ENCODE measurements at regions not wholly inside any gene's neighbourhood (a gene's known extent, or its start where the extent isn't known, plus 50 kb on each side); places are given as distances from the start of the nearest gene placed in this dataset.

DNA sequence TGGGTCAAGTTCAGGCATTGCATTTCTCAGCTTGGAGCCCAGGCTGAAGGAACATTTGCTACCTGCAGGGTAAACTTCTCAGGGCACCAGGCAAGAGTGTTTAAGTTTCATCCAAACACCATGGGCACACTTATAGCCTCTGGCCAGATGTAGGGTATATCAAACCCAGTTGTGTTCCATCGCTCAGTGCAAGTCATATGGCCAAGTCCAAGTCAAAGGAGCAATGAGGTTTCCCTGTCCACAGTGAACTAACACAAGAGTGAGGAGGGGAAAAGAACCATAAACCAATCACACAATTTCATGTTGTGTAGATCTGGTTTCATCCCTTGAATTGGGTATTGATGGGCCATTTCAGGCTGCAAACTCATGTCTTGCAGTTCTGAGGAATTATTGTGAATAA is 107.2 kb downstream of the SOX11 start:
- no peak for DNase-seq (ENCODE audit: low spot score)
- no peak overlapping the region for H3K27ac Mint-ChIP-seq (ENCODE audit: unreplicated experiment)
- no peak overlapping the region for H3K4me3 Mint-ChIP-seq (ENCODE audit: unreplicated experiment)
- no peaks in the 10 kb centered on the region for H3K27me3 Mint-ChIP-seq (ENCODE audit: low read depth)
- H3K9me3 Mint-ChIP-seq (ENCODE audit: low read depth), result peaks cover 11% of the 10 kb centered on the region
- TF ChIP-seq, protein P1, sequence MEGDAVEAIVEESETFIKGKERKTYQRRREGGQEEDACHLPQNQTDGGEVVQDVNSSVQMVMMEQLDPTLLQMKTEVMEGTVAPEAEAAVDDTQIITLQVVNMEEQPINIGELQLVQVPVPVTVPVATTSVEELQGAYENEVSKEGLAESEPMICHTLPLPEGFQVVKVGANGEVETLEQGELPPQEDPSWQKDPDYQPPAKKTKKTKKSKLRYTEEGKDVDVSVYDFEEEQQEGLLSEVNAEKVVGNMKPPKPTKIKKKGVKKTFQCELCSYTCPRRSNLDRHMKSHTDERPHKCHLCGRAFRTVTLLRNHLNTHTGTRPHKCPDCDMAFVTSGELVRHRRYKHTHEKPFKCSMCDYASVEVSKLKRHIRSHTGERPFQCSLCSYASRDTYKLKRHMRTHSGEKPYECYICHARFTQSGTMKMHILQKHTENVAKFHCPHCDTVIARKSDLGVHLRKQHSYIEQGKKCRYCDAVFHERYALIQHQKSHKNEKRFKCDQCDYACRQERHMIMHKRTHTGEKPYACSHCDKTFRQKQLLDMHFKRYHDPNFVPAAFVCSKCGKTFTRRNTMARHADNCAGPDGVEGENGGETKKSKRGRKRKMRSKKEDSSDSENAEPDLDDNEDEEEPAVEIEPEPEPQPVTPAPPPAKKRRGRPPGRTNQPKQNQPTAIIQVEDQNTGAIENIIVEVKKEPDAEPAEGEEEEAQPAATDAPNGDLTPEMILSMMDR (IDR thresholded peaks at IDR 0.05), result no peak
- peaks cover 11% of the 10 kb centered on the region for H3K4me1 Mint-ChIP-seq (ENCODE audit: low read depth)
- H3K36me3 Mint-ChIP-seq (ENCODE audit: low read depth), result peaks cover 6% of the 10 kb centered on the region

DNA sequence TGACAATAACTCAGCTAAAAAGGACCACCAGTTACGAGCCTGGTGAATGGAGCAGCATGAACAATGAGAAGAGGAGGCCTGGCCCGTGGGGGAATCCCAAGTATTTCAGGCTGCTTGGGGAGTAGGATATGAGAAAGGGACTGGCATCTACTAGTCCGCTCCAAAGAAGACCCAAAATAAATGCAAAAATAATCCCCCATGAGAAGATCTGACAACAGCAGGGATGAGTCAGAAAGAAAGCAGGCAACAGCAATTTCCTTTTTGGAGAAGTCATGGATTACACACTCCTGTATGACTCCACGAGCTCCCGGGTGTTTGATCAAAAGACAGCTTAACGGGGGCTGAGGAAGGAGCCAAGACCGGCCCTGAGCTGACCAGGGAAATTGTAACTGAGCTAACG is 111.4 kb downstream of the SOX11 start:
- no peak for DNase-seq (ENCODE audit: low spot score)
- Mint-ChIP-seq H3K9me3 (ENCODE audit: low read depth) (peaks cover 11% of the 10 kb centered on the region), H3K36me3 (ENCODE audit: low read depth) (peaks cover 6% of the 10 kb centered on the region), H3K4me3 (ENCODE audit: unreplicated experiment) (peak overlapping the region; percentile 3), H3K27ac (ENCODE audit: unreplicated experiment) (peak overlapping the region; percentile 49), H3K27me3 (ENCODE audit: low read depth) (no peaks in the 10 kb centered on the region), H3K4me1 (ENCODE audit: low read depth) (peaks cover 11% of the 10 kb centered on the region)
- TF ChIP-seq, protein P1 (IDR thresholded peaks at IDR 0.05), result no peak

DNA sequence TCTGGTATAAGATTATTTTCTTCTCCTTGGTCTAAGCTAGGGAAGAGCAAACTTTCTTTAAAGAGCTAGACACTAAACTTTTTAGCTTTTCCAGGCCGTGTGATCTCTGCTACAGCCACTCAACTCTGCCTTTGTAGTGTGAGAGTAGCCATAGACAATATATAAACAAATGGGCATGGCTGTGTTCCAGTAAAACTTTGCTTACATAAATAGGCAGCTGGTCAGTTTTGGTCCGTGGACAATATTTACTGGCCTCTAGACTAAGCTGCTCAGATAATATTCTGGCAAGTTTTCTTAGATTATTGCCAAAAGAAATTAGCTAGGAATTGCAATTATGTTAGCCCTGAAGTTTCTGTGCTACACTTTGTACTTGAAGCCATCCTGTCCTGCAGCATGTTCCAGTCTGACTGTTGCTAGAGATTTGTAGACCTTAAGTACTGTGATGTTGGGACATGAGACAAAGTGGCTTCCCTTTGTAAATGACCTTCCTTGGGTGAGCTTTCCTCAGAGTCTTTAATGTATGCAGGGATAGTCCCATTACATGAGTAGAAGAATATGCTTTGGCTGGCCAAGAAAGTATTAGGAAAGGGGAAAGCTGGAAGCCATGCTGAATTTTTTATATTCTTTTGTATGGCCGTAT is 126.9 kb downstream of the SOX11 start:
- H3K36me3 Mint-ChIP-seq (ENCODE audit: low read depth), result peaks cover 3% of the 10 kb centered on the region
- H3K4me3 Mint-ChIP-seq (ENCODE audit: unreplicated experiment), result no peak overlapping the region
- DNase-seq (ENCODE audit: low spot score), result no peak
- peaks cover 6% of the 10 kb centered on the region for H3K9me3 Mint-ChIP-seq (ENCODE audit: low read depth)
- TF ChIP-seq, protein P1 (IDR thresholded peaks at IDR 0.05), result no peak
- H3K4me1 Mint-ChIP-seq (ENCODE audit: low read depth), result no peaks in the 10 kb centered on the region
- no peaks in the 10 kb centered on the region for H3K27me3 Mint-ChIP-seq (ENCODE audit: low read depth)
- H3K27ac Mint-ChIP-seq (ENCODE audit: unreplicated experiment), result no peak overlapping the region

DNA sequence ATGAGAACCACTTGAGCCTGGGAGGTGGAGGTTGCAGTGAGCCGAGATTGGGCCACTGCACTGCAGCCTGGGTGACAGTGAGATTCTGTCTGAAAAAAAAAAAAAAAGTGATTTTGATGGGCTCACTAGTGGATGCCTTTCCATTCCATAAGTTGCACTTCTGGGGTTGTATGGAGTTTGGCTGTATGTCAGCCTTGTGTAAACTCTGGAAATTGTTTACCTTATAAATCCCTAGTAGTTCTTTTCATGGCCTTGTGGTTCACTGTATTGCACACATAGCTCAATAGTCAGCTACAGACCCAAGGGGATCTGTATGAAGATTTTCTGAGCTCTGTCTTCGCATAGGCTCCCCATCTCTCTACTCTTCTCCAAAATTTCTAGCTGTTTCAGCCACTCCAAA is 131.9 kb downstream of the SOX11 start:
- H3K4me3 Mint-ChIP-seq (ENCODE audit: unreplicated experiment), result no peak overlapping the region
- peaks cover 5% of the 10 kb centered on the region for H3K4me1 Mint-ChIP-seq (ENCODE audit: low read depth)
- no peaks in the 10 kb centered on the region for H3K27me3 Mint-ChIP-seq (ENCODE audit: low read depth)
- no peak overlapping the region for H3K27ac Mint-ChIP-seq (ENCODE audit: unreplicated experiment)
- peaks cover 3% of the 10 kb centered on the region for H3K36me3 Mint-ChIP-seq (ENCODE audit: low read depth)
- H3K9me3 Mint-ChIP-seq (ENCODE audit: low read depth), result peaks cover 12% of the 10 kb centered on the region
- DNase-seq (ENCODE audit: low spot score), result no peak
- TF ChIP-seq, protein P1 (IDR thresholded peaks at IDR 0.05), result no peak

DNA sequence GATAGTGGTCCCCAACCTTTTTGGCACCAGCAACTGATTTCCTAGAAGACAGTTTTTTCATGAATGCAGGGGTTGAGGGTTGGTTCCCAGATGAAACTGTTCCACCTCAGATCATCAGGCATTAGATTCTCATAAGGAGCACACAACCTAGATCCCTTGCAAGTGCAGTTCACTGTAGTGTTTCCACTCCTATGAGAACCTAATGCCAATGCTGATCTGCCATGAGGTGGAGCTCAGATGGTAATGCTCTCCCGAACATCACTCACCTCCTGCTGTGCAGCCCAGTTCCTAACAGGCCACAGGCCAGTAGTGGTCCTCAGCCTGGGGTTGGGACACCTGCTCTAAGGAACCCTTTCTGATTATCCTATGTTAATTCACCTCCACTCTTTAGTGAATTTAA is 133.5 kb downstream of the SOX11 start:
- H3K27me3 Mint-ChIP-seq (ENCODE audit: low read depth), result no peaks in the 10 kb centered on the region
- H3K27ac Mint-ChIP-seq (ENCODE audit: unreplicated experiment), result no peak overlapping the region

More for the DNA sequence above, 133.5 kb downstream of the SOX11 start:
- DNase-seq (ENCODE audit: low spot score), result no peak
- TF ChIP-seq, protein P1 (IDR thresholded peaks at IDR 0.05), result no peak
- peaks cover 12% of the 10 kb centered on the region for H3K9me3 Mint-ChIP-seq (ENCODE audit: low read depth)
- peaks cover 3% of the 10 kb centered on the region for H3K36me3 Mint-ChIP-seq (ENCODE audit: low read depth)
- peaks cover 5% of the 10 kb centered on the region for H3K4me1 Mint-ChIP-seq (ENCODE audit: low read depth)
- H3K4me3 Mint-ChIP-seq (ENCODE audit: unreplicated experiment), result no peak overlapping the region

All from chondrocyte (in vitro differentiated cells).